MM.1S (cell line): ENCODE measurements at regions not wholly inside any gene's neighbourhood (a gene's known extent, or its start where the extent isn't known, plus 50 kb on each side); places are given as distances from the start of the nearest gene placed in this dataset.

ENCODE experiments used
- EZH2 ChIP-seq: fragments of 300-600 bp; sonication (generic); optimal IDR thresholded peaks from 2 replicates; pipeline ENCODE3; 2017; ENCODE audit warnings: low read depth, mild to moderate bottlenecking, antibody characterized with exemption, low read length, mixed read lengths
- EZH2phosphoT487 ChIP-seq: fragments of 300-600 bp; sonication (generic); IDR thresholded peaks from 2 replicates; pipeline ENCODE4 v1.6.1; 2018; ENCODE audit warnings: antibody characterized with exemption, low read length

DNA sequence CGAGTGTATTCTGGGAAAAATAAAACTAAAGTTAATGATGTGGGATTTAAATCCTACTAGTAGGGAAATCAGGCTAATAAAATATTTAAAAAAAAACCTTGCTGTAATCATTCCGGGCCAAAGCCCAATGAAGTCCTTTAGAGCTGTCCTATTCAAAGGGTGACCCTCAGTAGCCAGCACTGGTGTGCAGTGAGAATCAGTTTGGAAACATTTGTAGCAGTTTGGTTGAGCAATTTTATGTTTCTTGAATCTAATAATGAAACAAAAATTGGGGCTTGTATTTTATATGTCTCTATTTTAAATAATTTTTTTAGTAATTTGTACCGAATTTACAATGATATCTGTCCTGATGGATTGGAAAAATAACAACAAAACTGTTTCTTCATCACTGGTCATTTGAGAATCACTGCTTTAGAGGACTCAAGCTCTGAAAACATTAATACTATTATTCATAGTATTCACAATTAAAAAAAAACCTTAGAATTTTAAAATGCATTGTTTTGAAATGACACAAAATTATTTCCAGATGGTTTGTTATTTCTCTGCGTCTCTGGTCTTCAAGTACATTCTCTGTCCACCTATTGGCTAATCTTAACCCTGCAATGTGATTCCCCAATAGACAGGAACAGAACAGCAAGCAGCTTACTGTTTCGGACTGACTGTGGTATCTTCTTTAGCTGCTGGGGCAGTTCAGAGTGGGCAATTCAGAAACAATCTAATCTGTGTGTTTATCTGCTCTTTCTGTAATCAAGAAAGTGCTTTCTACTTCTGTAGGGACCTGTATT lies 71.2 kb downstream of the OTOL1 start:
- no peak for TF ChIP-seq EZH2
- TF ChIP-seq EZH2phosphoT487, result no peak
